Cerebellar cortex (tissue), 1 donor: ENCODE measurements at regions not wholly inside any gene's neighbourhood (a gene's known extent, or its start where the extent isn't known, plus 50 kb on each side); places are given as distances from the start of the nearest gene placed in this dataset.

Experiments used
- DNase-seq: peaks from one replicate; pipeline ENCODE4 v3.0.0-alpha.2; 2015; ENCODE audit warnings: low spot score

GRCh38 chr1:221306239-221306638 lies 427.0 kb downstream of the HLX start:
- no peak for DNase-seq

GRCh38 chr1:221308534-221309511 lies 429.6 kb downstream of the HLX start:
- DNase-seq: no peak

- no peak for DNase-seq
These were observed 430.5 kb downstream of the HLX start for GRCh38 chr1:221309723-221310122.

GRCh38 chr1:221310180-221310579 lies 430.9 kb downstream of the HLX start:
- no peak for DNase-seq

GRCh38 chr1:221315330-221315729 lies 426.6 kb downstream of the DUSP10 start:
- DNase-seq: no peak

- no peak for DNase-seq
These were observed 425.3 kb downstream of the DUSP10 start for GRCh38 chr1:221316491-221317056.

- DNase-seq: no peak
These were observed 424.4 kb downstream of the DUSP10 start for GRCh38 chr1:221317537-221317936.

GRCh38 chr1:221327954-221328353 lies 413.9 kb downstream of the DUSP10 start:
- DNase-seq: no peak

GRCh38 chr1:221328371-221328770 lies 413.5 kb downstream of the DUSP10 start:
- DNase-seq: no peak

GRCh38 chr1:221331273-221332183 lies 410.4 kb downstream of the DUSP10 start:
- no peak for DNase-seq

GRCh38 chr1:221334062-221334461 lies 407.8 kb downstream of the DUSP10 start:
- no peak for DNase-seq

GRCh38 chr1:221335161-221336101 lies 406.5 kb downstream of the DUSP10 start:
- DNase-seq: no peak

- no peak for DNase-seq
These were observed 405.8 kb downstream of the DUSP10 start for GRCh38 chr1:221336126-221336525.

- no peak for DNase-seq
These were observed 404.8 kb downstream of the DUSP10 start for GRCh38 chr1:221337106-221337505.

- no peak for DNase-seq
These were observed 398.8 kb downstream of the DUSP10 start for GRCh38 chr1:221343136-221343535.

GRCh38 chr1:221343607-221344006 lies 398.3 kb downstream of the DUSP10 start:
- no peak for DNase-seq

- no peak for DNase-seq
These were observed 397.2 kb downstream of the DUSP10 start for GRCh38 chr1:221344693-221345092.

GRCh38 chr1:221347706-221348105 lies 394.2 kb downstream of the DUSP10 start:
- no peak for DNase-seq

- no peak for DNase-seq
These were observed 391.8 kb downstream of the DUSP10 start for GRCh38 chr1:221350091-221350490.

- DNase-seq: no peak
These were observed 385.2 kb downstream of the DUSP10 start for GRCh38 chr1:221356693-221357092.

GRCh38 chr1:221363039-221363438 lies 378.9 kb downstream of the DUSP10 start:
- DNase-seq: no peak
